GM12878 (cell line): ENCODE measurements at regions not wholly inside any gene's neighbourhood (a gene's known extent, or its start where the extent isn't known, plus 50 kb on each side); places are given as distances from the start of the nearest gene placed in this dataset.

ENCODE experiments used
- ATAC-seq: fragments of 200-7000 bp; cut with Tn5 transposase; 3 replicates; pipeline ENCODE4 v1.9.1; 2020; ENCODE audit warnings: mild to moderate bottlenecking, moderate library complexity
- BruUV-seq: library from RNA; stranded (reverse); fragments of 400-500 nt; replicated peaks from 2 replicates; lab custom pipeline; 2021; lab: Mats Ljungman, UMichigan
- CTCF ChIA-PET: fragments of 300-600 bp; sonication (Branson Sonifier 250); formaldehyde crosslinking; extraction: SDS; loops from one replicate; lab custom pipeline; 2021; ENCODE audit warnings: inconsistent platforms; lab: Yijun Ruan, JAX
- POLR2A ChIA-PET: fragments of 350-600 bp; formaldehyde crosslinking; extraction: SDS; loops from one replicate; lab custom pipeline; 2021; ENCODE audit warnings: inconsistent platforms; lab: Charles Lee
- RAD21 ChIA-PET: fragments of 300-600 bp; sonication (Branson Sonifier 250); formaldehyde crosslinking; loops from one replicate; lab custom pipeline; 2023; ENCODE audit warnings: antibody characterized with exemption; ENCODE audit not compliant: unreplicated experiment; lab: Charles Lee
- SMC1A ChIA-PET: fragments of 300-600 bp; sonication (Branson Sonifier 250); formaldehyde crosslinking; loops from one replicate; lab custom pipeline; 2023; ENCODE audit not compliant: unreplicated experiment, uncharacterized antibody; lab: Charles Lee
- DNase-seq: peaks from one replicate; pipeline ENCODE4 v3.0.0-alpha.2; 2011; ENCODE audit warnings: low read depth, low spot score
- FAIRE-seq: peaks from 3 replicates; lab custom pipeline; 2011; peaks lifted over from hg19 to GRCh38; lab: Jason Lieb, UNC
- H2AFZ ChIP-seq: 2 replicates; pipeline ENCODE4 v1.6.0; 2011; ENCODE audit warnings: low read depth, low read length, control low read depth; ENCODE audit not compliant: control insufficient read depth
- H3K27ac ChIP-seq: 2 replicates; pipeline ENCODE4 v1.5.1; 2011; ENCODE audit warnings: control low read depth; ENCODE audit not compliant: control insufficient read depth, insufficient read depth
- H3K27me3 ChIP-seq, 2 experiments: replicated peaks in 1 of 2; 2 replicates each; pipeline versions ENCODE4 v1.6.0 to v1.6.1; 2011; ENCODE audit warnings: low read length in 1 of 2; ENCODE audit not compliant: control insufficient read depth in 2 of 2, insufficient read depth in 2 of 2
- H3K36me3 ChIP-seq, 2 experiments: 2 replicates each; pipeline ENCODE4 v1.5.1; 2011; ENCODE audit warnings: low read length in 1 of 2; ENCODE audit not compliant: control insufficient read depth in 2 of 2, insufficient read depth in 2 of 2
- H3K4me1 ChIP-seq: 2 replicates; pipeline ENCODE4 v1.6.1; 2011; ENCODE audit warnings: mild to moderate bottlenecking, low read length, moderate library complexity, mixed read lengths; ENCODE audit not compliant: control insufficient read depth, insufficient read depth
- H3K4me2 ChIP-seq: 2 replicates; pipeline ENCODE4 v1.6.0; 2011; ENCODE audit warnings: control low read depth; ENCODE audit not compliant: control insufficient read depth, insufficient read depth
- H3K4me3 ChIP-seq: fragments of 200-600 bp; sonication (generic); 2 replicates; pipeline ENCODE4 v1.5.1; 2016
- H3K79me2 ChIP-seq: 2 replicates; pipeline ENCODE4 v1.6.0; 2011; ENCODE audit warnings: low read length; ENCODE audit not compliant: control insufficient read depth, insufficient read depth
- H3K9ac ChIP-seq: 2 replicates; pipeline ENCODE4 v1.8.0; 2011; ENCODE audit warnings: low read length, control low read depth, mixed read lengths; ENCODE audit not compliant: control insufficient read depth, insufficient read depth
- H3K9me3 ChIP-seq: replicated peaks from 3 replicates; pipeline ENCODE4 v1.5.1; 2011; ENCODE audit warnings: mild to moderate bottlenecking, low read length; ENCODE audit not compliant: control insufficient read depth, insufficient read depth
- H4K20me1 ChIP-seq: 2 replicates; pipeline ENCODE4 v1.6.0; 2011; ENCODE audit not compliant: control insufficient read depth, insufficient read depth
- BRCA1 ChIP-seq: IDR thresholded peaks from 2 replicates; pipeline ENCODE4 v1.6.1; 2011; ENCODE audit warnings: low read depth, low read length, improper control_type of control experiment
- CBFB ChIP-seq: IDR thresholded peaks from 2 replicates; pipeline ENCODE4 v1.6.1; 2016; ENCODE audit warnings: antibody characterized with exemption, low read depth
- EED ChIP-seq: sonication (generic); IDR thresholded peaks from 2 replicates; pipeline ENCODE4 v1.6.1; 2016; ENCODE audit warnings: antibody characterized with exemption, low read depth
- MLLT1 ChIP-seq: fragments of 450-650 bp; IDR thresholded peaks from 2 replicates; pipeline ENCODE4 v1.6.1; 2016; ENCODE audit warnings: mild to moderate bottlenecking
- MXI1 ChIP-seq: fragments of 150-350 bp; IDR thresholded peaks from 2 replicates; pipeline ENCODE4 v1.6.1; 2011; ENCODE audit warnings: low read depth, mild to moderate bottlenecking, inconsistent platforms, low read length, improper control_type of control experiment
- PAX5 ChIP-seq: IDR thresholded peaks from 2 replicates; pipeline ENCODE4 v1.6.1; 2011; ENCODE audit warnings: low read depth, low read length, borderline replicate concordance
- PRDM15 ChIP-seq: fragments of 450-650 bp; formaldehyde crosslinking; IDR thresholded peaks from 2 replicates; pipeline ENCODE4 v1.4.0; 2020; ENCODE audit warnings: mild to moderate bottlenecking, moderate library complexity
- RAD21 ChIP-seq: IDR thresholded peaks from 2 replicates; pipeline ENCODE4 v1.6.1; 2011; ENCODE audit warnings: mild to moderate bottlenecking, low read depth, low read length, moderate library complexity; ENCODE audit not compliant: insufficient read depth
- STAT3 ChIP-seq: IDR thresholded peaks from 2 replicates; pipeline ENCODE4 v1.6.1; 2011; ENCODE audit warnings: low read depth, low read length, improper control_type of control experiment
- TBL1XR1 ChIP-seq: IDR thresholded peaks from 2 replicates; pipeline ENCODE4 v1.6.1; 2012; ENCODE audit warnings: low read depth, low read length, improper control_type of control experiment
- USF1 ChIP-seq: IDR thresholded peaks from 2 replicates; pipeline ENCODE4 v1.6.1; 2011; ENCODE audit warnings: borderline replicate concordance, low read depth, mild to moderate bottlenecking, moderate library complexity, mixed read lengths, low read length; ENCODE audit not compliant: insufficient read depth; ENCODE audit errors: extremely low read length
- WGBS: methylation state at CpG from one replicate; pipeline ENCODE4 v1.1.6; 2016; ENCODE audit warnings: low lambda C conversion rate; ENCODE audit not compliant: insufficient replicate concordance, insufficient coverage; ENCODE audit errors: missing lambda C conversion rate; 5-methylcytosine and 5-hydroxymethylcytosine counted together
- in situ Hi-C: fragments of 300-500 bp; cut with MboI; formaldehyde crosslinking; loops from 9 replicates; pipeline ENCODE4 v1.14.3; 2018; ENCODE audit warnings: mixed read lengths
- intact Hi-C: fragments of 100-400 bp; cut with micrococcal nuclease; formaldehyde crosslinking; loops from one replicate; pipeline ENCODE4 v1.14.2; 2022; ENCODE audit not compliant: unreplicated experiment

DNA sequence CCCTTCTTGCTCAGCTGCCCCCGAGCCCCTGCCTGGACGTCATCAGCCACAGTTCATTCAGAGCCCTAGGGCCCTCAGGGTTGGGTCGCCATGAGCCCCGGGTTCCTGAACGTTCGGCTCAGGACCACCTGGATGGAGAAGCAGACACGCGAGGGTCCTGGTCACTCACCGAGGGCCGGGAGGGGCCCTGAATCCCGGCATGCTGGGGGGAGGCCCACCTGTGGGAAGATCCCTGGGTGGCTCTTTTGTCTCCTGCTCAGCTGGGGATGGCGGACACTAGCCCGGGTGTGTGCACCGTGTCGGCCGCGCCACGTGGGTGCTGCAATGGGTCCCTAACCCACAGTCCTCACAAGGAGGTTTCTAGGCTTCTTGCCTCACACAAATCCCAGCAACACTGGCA lies 78.1 kb upstream of the TTC34 start:
- TF ChIP-seq PRDM15 (CRISPR knock-in tag), result no peak
- no peak for TF ChIP-seq USF1
- no peak for TF ChIP-seq MLLT1
- no peak for TF ChIP-seq BRCA1
- no peak for TF ChIP-seq MXI1
- TF ChIP-seq RAD21, result no peak
- no peak for TF ChIP-seq PAX5
- TF ChIP-seq STAT3, result no peak
- no peak for TF ChIP-seq EED
- TF ChIP-seq CBFB, result no peak
- TF ChIP-seq TBL1XR1, result no peak
- SMC1A ChIA-PET, result no interaction called here
- H3K4me1 ChIP-seq, result no peaks in the 10 kb centered on the region
- FAIRE-seq (no peak), DNase-seq (no peak), ATAC-seq (no peak)
- no peak overlapping the region for H3K27ac ChIP-seq
- 45% methylated on average over 17 of the region's 18 CpGs for WGBS
- H3K36me3 ChIP-seq, result no peaks in the 10 kb centered on the region
- no peak overlapping the region for H3K4me2 ChIP-seq
- H3K27me3 ChIP-seq, result no peaks in the 10 kb centered on the region
- CTCF ChIA-PET, result no interaction called here
- H3K79me2 ChIP-seq, result no peaks in the 10 kb centered on the region
- RAD21 ChIA-PET, result no interaction called here
- H3K9me3 ChIP-seq, result no peaks in the 10 kb centered on the region; the same call in 2 of the 3 replicates
- in situ Hi-C loops, result no loop called here
- BruUV-seq, result no TSS peak
- H4K20me1 ChIP-seq, result no peaks in the 10 kb centered on the region
- no peak overlapping the region for H3K4me3 ChIP-seq
- intact Hi-C loops, result no loop called here
- no peak overlapping the region for H2AFZ ChIP-seq
- POLR2A ChIA-PET, result no interaction called here
- no peak overlapping the region for H3K9ac ChIP-seq
